ENCODE measurements at regions not wholly inside any gene's neighbourhood (a gene's known extent, or its start where the extent isn't known, plus 50 kb on each side); places are given as distances from the start of the nearest gene placed in this dataset.

DNA sequence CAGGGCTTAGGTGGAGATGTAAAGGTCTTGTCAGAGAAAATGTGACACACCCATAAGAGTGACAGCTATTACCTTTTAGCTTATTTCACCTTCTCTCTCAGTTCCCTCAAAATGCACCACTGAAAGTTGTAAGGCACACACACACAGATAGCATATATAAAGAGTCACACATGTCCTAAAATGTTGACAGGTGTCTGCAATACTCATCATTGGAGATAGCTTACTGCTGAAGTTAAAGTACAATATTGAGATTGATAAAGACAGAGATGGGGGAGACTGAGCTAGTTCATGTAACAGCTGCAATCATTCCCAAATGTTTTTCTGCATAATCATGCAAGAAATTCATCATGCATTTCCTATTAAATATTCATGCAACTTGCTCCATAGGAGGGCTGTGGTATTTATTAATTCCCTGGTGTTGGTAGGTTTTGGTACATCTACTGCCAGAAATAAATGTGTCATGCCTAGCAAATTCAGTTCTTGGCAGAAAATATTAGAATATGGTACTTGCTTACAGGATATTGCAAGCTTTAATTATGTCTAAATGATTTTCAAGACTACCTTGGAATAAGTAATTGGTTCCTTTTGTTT lies 118.8 kb upstream of the RBMS1 start:
- no peak for TF ChIP-seq CTCF (IDR thresholded peaks at IDR 0.05)
- no peak for TF ChIP-seq REST (IDR thresholded peaks at IDR 0.05; ENCODE audit: insufficient read depth in 1 of 2, low read depth in 2 of 2, low read length in 1 of 2)
- no peak for TF ChIP-seq POLR2AphosphoS5 (IDR thresholded peaks at IDR 0.05; ENCODE audit: low read depth, low read length)
- TF ChIP-seq SIN3A (IDR thresholded peaks at IDR 0.05; ENCODE audit: borderline replicate concordance, insufficient read depth, low read depth, low read length) = no peak

Data from Panc1 (cell line).